GM23338 (cell line): ENCODE measurements at regions not wholly inside any gene's neighbourhood (a gene's known extent, or its start where the extent isn't known, plus 50 kb on each side); places are given as distances from the start of the nearest gene placed in this dataset.

Experiments used
- ATAC-seq: fragments of 200-7000 bp; cut with Tn5 transposase; 3 replicates; pipeline ENCODE4 v1.9.1; 2020
- DNase-seq: peaks from one replicate; pipeline ENCODE4 v3.0.0-alpha.2; 2015; ENCODE audit warnings: low spot score
- H2AFZ ChIP-seq: fragments of 200-600 bp; sonication (generic); 2 replicates; pipeline ENCODE4 v1.8.0; 2016; ENCODE audit warnings: antibody characterized with exemption, mild to moderate bottlenecking, moderate library complexity
- H3F3A ChIP-seq: fragments of 200-600 bp; sonication (generic); replicated peaks from 2 replicates; pipeline ENCODE4 v1.8.0; 2017; ENCODE audit warnings: antibody characterized with exemption, mixed run types, low read depth
- H3K27ac ChIP-seq: fragments of 200-600 bp; sonication (generic); 2 replicates; pipeline ENCODE4 v1.6.1; 2016; ENCODE audit warnings: low read depth
- H3K27me3 ChIP-seq: fragments of 200-600 bp; sonication (generic); 2 replicates; pipeline ENCODE4 v1.8.0; 2016; ENCODE audit warnings: mild to moderate bottlenecking, mixed run types, moderate library complexity; ENCODE audit not compliant: insufficient read depth
- H3K36me3 ChIP-seq: fragments of 200-600 bp; sonication (generic); 2 replicates; pipeline ENCODE4 v1.8.0; 2016; ENCODE audit warnings: mild to moderate bottlenecking; ENCODE audit not compliant: insufficient read depth
- H3K4me1 ChIP-seq: fragments of 200-600 bp; sonication (generic); 2 replicates; pipeline ENCODE4 v1.8.0; 2016; ENCODE audit warnings: mild to moderate bottlenecking, moderate library complexity; ENCODE audit not compliant: insufficient read depth
- H3K4me2 ChIP-seq: fragments of 200-600 bp; sonication (generic); 2 replicates; pipeline ENCODE4 v1.7.1; 2017; ENCODE audit warnings: mixed run types
- H3K4me3 ChIP-seq: fragments of 200-600 bp; sonication (generic); 2 replicates; pipeline ENCODE4 v1.6.1; 2016; ENCODE audit warnings: mixed run types
- H3K79me2 ChIP-seq: fragments of 200-600 bp; sonication (generic); replicated peaks from 2 replicates; pipeline ENCODE4 v1.8.0; 2017; ENCODE audit warnings: mild to moderate bottlenecking; ENCODE audit not compliant: insufficient read depth
- H3K9me2 ChIP-seq: fragments of 200-600 bp; sonication (generic); 2 replicates; pipeline ENCODE4 v1.8.0; 2017; ENCODE audit not compliant: insufficient read depth
- H4K20me1 ChIP-seq: fragments of 200-600 bp; sonication (generic); replicated peaks from 2 replicates; pipeline ENCODE4 v1.8.0; 2017; ENCODE audit warnings: mild to moderate bottlenecking; ENCODE audit not compliant: insufficient read depth
- H3K27ac Mint-ChIP-seq: 2 replicates; pipeline ENCODE4 v1.8.0; 2020; ENCODE audit warnings: inconsistent platforms, mild to moderate bottlenecking, moderate library complexity, mixed read lengths
- H3K27me3 Mint-ChIP-seq: 3 replicates; pipeline ENCODE4 v1.8.0; 2022; ENCODE audit warnings: low read depth, mild to moderate bottlenecking, moderate library complexity, mixed read lengths, inconsistent platforms; ENCODE audit not compliant: insufficient read depth, poor library complexity
- H3K36me3 Mint-ChIP-seq: 3 replicates; pipeline ENCODE4 v1.8.0; 2021; ENCODE audit warnings: low read depth, mild to moderate bottlenecking, inconsistent platforms, moderate library complexity, mixed read lengths
- H3K4me1 Mint-ChIP-seq: 3 replicates; pipeline ENCODE4 v1.8.0; 2020; ENCODE audit warnings: mild to moderate bottlenecking, inconsistent platforms, mixed read lengths
- H3K4me3 Mint-ChIP-seq: 3 replicates; pipeline ENCODE4 v1.8.0; 2021; ENCODE audit warnings: moderate library complexity, mild to moderate bottlenecking, inconsistent platforms, mixed read lengths
- H3K9me3 Mint-ChIP-seq: 3 replicates; pipeline ENCODE4 v1.8.0; 2020; ENCODE audit warnings: moderate library complexity, mild to moderate bottlenecking, inconsistent platforms, mixed read lengths
- CREB1 ChIP-seq: fragments of 250-450 bp; sonication (Bioruptor Pico); IDR thresholded peaks from 2 replicates; pipeline ENCODE4 v1.5.0; 2020; ENCODE audit warnings: low read depth, mild to moderate bottlenecking, moderate library complexity
- CTCF ChIP-seq, 2 experiments: fragments of 200-600 bp in 1 of 2; sonication (generic) in 1 of 2; conservative IDR thresholded peaks; 2 replicates each; pipeline versions ENCODE4 v1.5.1 to v1.6.1; 2016 to 2017; ENCODE audit warnings: antibody characterized with exemption in 2 of 2, low read depth in 2 of 2, mild to moderate bottlenecking in 2 of 2, moderate library complexity in 1 of 2
- EZH2 ChIP-seq: fragments of 200-600 bp; sonication (generic); IDR thresholded peaks from one replicate; pipeline ENCODE4 v1.8.0; 2017; ENCODE audit warnings: antibody characterized with exemption, mild to moderate bottlenecking, low read depth; ENCODE audit not compliant: unreplicated experiment
- EZH2phosphoT487 ChIP-seq: fragments of 200-600 bp; sonication (generic); IDR thresholded peaks from one replicate; pipeline ENCODE4 v1.8.1; 2018; ENCODE audit warnings: antibody characterized with exemption; ENCODE audit not compliant: unreplicated experiment
- JUNB ChIP-seq: IDR thresholded peaks from one replicate; pipeline ENCODE4 v1.6.1; 2016; ENCODE audit warnings: antibody characterized with exemption; ENCODE audit not compliant: unreplicated experiment
- NANOG ChIP-seq: IDR thresholded peaks from 2 replicates; pipeline ENCODE4 v1.6.1; 2016; ENCODE audit warnings: antibody characterized with exemption, borderline replicate concordance
- STAT1 ChIP-seq: IDR thresholded peaks from one replicate; pipeline ENCODE4 v1.6.1; 2016; ENCODE audit warnings: antibody characterized with exemption; ENCODE audit not compliant: unreplicated experiment
- ZNF114 ChIP-seq: fragments of 250-450 bp; sonication (Bioruptor Pico); IDR thresholded peaks from 2 replicates; pipeline ENCODE4 v1.5.0; 2020; ENCODE audit warnings: mild to moderate bottlenecking, moderate library complexity
- ZNF331 ChIP-seq: fragments of 250-450 bp; sonication (Bioruptor Pico); IDR thresholded peaks from 2 replicates; pipeline ENCODE4 v1.5.0; 2020; ENCODE audit warnings: low read depth, mild to moderate bottlenecking, moderate library complexity
- ZNF462 ChIP-seq: fragments of 250-450 bp; sonication (Bioruptor Pico); IDR thresholded peaks from 2 replicates; pipeline ENCODE4 v1.5.0; 2020; ENCODE audit warnings: mild to moderate bottlenecking, moderate library complexity
- TF ChIP-seq, protein P1 (sequence below): IDR thresholded peaks from 2 replicates; pipeline ENCODE4 v1.6.1; 2016; ENCODE audit warnings: antibody characterized with exemption

- Histone ChIP-seq H3K27ac (no peak overlapping the region), H3K36me3 (no peaks in the 10 kb centered on the region), H2AFZ (no peak overlapping the region), H3K27me3 (no peaks in the 10 kb centered on the region), H3K4me3 (no peak overlapping the region), H3K4me2 (no peak overlapping the region), H3K4me1 (peaks cover 6% of the 10 kb centered on the region; the same call in 1 of the 2 replicates), H3K79me2 (no peaks in the 10 kb centered on the region), H3F3A (no peaks in the 10 kb centered on the region), H4K20me1 (no peaks in the 10 kb centered on the region), H3K9me2 (no peaks in the 10 kb centered on the region)
- TF ChIP-seq ZNF462 (CRISPR knock-in tag) (no peak), CTCF (conservative IDR thresholded peaks at IDR 0.05; ENCODE audit: low read depth in 2 of 2) (no peak), EZH2phosphoT487 (no peak)
- no peak for DNase-seq
- H3K36me3 Mint-ChIP-seq = no peaks in the 10 kb centered on the region
- no peaks in the 10 kb centered on the region for H3K9me3 Mint-ChIP-seq
- no peak overlapping the region for H3K4me3 Mint-ChIP-seq
- H3K4me1 Mint-ChIP-seq = peaks cover 20% of the 10 kb centered on the region
- H3K27me3 Mint-ChIP-seq = peaks cover 2% of the 10 kb centered on the region
- no peak for ATAC-seq
- H3K27ac Mint-ChIP-seq = no peak overlapping the region
Measured at GRCh38 chr3:112742934-112743333, 102.0 kb upstream of the CCDC80 start.

DNA sequence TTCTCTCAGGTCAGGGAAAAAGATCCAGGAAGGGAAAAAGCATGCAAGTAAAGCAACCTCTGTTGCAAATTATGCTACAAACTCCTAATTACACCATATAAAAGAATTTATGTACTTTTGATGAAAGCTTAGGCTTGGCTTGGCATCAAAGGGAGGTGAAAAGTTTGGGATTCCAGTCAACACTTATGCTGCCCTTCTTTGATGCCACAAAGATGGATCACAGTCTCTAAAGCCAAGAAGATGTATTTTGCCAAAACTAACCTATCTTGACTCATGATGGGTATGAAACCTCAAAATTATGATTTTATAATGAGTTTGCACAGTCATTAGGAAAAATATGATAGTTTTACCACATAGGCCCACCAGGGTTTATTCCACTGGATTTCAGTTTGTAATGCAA, 101.0 kb upstream of the CCDC80 start:
- no peak overlapping the region for H3K4me3 Mint-ChIP-seq
- DNase-seq = no peak
- no peak overlapping the region for H3K27ac ChIP-seq
- H4K20me1 ChIP-seq = no peaks in the 10 kb centered on the region
- H3K36me3 Mint-ChIP-seq = no peaks in the 10 kb centered on the region
- H3K27me3 ChIP-seq = no peaks in the 10 kb centered on the region
- no peak overlapping the region for H2AFZ ChIP-seq
- no peaks in the 10 kb centered on the region for H3K9me2 ChIP-seq
- H3K79me2 ChIP-seq = no peaks in the 10 kb centered on the region
- H3K9me3 Mint-ChIP-seq = no peaks in the 10 kb centered on the region
- peaks cover 20% of the 10 kb centered on the region for H3K4me1 Mint-ChIP-seq
- no peak for ATAC-seq
- no peaks in the 10 kb centered on the region for H3K36me3 ChIP-seq
- no peak overlapping the region for H3K4me2 ChIP-seq
- H3K4me3 ChIP-seq = no peak overlapping the region
- no peaks in the 10 kb centered on the region for H3F3A ChIP-seq
- peaks cover 6% of the 10 kb centered on the region for H3K4me1 ChIP-seq
- H3K27me3 Mint-ChIP-seq = peaks cover 2% of the 10 kb centered on the region
- no peak overlapping the region for H3K27ac Mint-ChIP-seq
- TF ChIP-seq NANOG (no peak), EZH2 (no peak), STAT1 (no peak), CREB1 (CRISPR knock-in tag) (no peak), CTCF (conservative IDR thresholded peaks at IDR 0.05; ENCODE audit: low read depth in 2 of 2) (no peak), JUNB (no peak), ZNF331 (no peak), ZNF114 (CRISPR knock-in tag) (no peak)
- TF ChIP-seq, protein P1, sequence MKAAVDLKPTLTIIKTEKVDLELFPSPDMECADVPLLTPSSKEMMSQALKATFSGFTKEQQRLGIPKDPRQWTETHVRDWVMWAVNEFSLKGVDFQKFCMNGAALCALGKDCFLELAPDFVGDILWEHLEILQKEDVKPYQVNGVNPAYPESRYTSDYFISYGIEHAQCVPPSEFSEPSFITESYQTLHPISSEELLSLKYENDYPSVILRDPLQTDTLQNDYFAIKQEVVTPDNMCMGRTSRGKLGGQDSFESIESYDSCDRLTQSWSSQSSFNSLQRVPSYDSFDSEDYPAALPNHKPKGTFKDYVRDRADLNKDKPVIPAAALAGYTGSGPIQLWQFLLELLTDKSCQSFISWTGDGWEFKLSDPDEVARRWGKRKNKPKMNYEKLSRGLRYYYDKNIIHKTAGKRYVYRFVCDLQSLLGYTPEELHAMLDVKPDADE = no peak
